NT2/D1 (cell line): ENCODE measurements at regions not wholly inside any gene's neighbourhood (a gene's known extent, or its start where the extent isn't known, plus 50 kb on each side); places are given as distances from the start of the nearest gene placed in this dataset.

Source experiments
- DNase-seq: peaks from one replicate; pipeline ENCODE4 v3.0.0-alpha.2; 2011; ENCODE audit warnings: low read depth, low spot score
- H3K27me3 ChIP-seq: 2 replicates; pipeline ENCODE4 v1.6.0; 2011; ENCODE audit warnings: mild to moderate bottlenecking; ENCODE audit not compliant: insufficient read length, insufficient read depth
- H3K36me3 ChIP-seq: 2 replicates; pipeline ENCODE4 v1.6.1; 2011; ENCODE audit warnings: mild to moderate bottlenecking, low read length, mixed read lengths; ENCODE audit not compliant: insufficient read depth, insufficient read length
- H3K4me1 ChIP-seq: 2 replicates; pipeline ENCODE4 v1.5.1; 2011; ENCODE audit not compliant: insufficient read depth, insufficient read length
- H3K4me3 ChIP-seq: 2 replicates; pipeline ENCODE4 v1.5.1; 2011; ENCODE audit warnings: low read depth; ENCODE audit not compliant: insufficient read length
- H3K9ac ChIP-seq: 2 replicates; pipeline ENCODE4 v1.6.0; 2011; ENCODE audit warnings: low read depth; ENCODE audit not compliant: insufficient read length
- H3K9me3 ChIP-seq: 2 replicates; pipeline ENCODE4 v1.5.1; 2011; ENCODE audit warnings: mild to moderate bottlenecking, low read length; ENCODE audit not compliant: insufficient read depth
- SUZ12 ChIP-seq: IDR thresholded peaks from 2 replicates; pipeline ENCODE4 v1.6.1; 2011; ENCODE audit not compliant: insufficient read length, insufficient read depth; ENCODE audit errors: extremely low read depth
- YY1 ChIP-seq: IDR thresholded peaks from 2 replicates; pipeline ENCODE4 v1.6.1; 2011; ENCODE audit not compliant: insufficient read length, insufficient read depth
- ZNF274 ChIP-seq: IDR thresholded peaks from 2 replicates; pipeline ENCODE4 v1.6.1; 2011; ENCODE audit warnings: mild to moderate bottlenecking, low read depth, low read length

DNA sequence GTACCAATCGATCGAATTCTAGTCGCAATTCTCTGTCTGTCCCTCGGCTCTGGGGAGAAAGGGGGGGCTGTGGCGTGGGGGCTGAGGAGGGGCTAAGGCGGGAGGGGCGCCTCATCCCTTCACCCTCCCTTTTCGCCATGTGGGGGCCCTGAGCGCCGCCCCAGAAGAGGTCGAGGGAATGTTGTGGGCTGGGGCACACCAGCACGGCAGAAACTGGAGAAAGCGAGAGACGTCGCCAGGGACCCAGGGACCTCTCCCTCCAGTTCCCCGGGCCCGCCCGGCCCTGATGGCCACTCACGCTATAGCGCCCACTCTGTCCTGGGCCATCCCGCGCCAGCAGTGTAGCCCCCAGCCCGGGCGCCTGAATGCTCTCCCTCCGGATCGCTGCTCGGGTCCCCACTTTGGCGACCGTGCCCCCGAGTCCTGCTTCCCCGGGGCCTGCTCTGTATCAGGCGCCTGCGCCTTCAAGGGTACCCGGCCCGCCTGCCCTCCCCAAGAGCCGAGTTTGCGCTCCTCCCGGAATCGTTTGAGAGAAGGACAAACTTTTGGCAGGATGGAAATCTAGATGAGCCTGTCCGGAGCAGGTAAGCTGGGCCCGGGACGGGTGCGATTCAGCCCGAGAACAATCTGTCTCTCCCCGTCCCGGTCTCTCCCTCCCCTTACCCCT lies 62.6 kb downstream of the SMUG1 start:
- DNase-seq, result no peak

DNA sequence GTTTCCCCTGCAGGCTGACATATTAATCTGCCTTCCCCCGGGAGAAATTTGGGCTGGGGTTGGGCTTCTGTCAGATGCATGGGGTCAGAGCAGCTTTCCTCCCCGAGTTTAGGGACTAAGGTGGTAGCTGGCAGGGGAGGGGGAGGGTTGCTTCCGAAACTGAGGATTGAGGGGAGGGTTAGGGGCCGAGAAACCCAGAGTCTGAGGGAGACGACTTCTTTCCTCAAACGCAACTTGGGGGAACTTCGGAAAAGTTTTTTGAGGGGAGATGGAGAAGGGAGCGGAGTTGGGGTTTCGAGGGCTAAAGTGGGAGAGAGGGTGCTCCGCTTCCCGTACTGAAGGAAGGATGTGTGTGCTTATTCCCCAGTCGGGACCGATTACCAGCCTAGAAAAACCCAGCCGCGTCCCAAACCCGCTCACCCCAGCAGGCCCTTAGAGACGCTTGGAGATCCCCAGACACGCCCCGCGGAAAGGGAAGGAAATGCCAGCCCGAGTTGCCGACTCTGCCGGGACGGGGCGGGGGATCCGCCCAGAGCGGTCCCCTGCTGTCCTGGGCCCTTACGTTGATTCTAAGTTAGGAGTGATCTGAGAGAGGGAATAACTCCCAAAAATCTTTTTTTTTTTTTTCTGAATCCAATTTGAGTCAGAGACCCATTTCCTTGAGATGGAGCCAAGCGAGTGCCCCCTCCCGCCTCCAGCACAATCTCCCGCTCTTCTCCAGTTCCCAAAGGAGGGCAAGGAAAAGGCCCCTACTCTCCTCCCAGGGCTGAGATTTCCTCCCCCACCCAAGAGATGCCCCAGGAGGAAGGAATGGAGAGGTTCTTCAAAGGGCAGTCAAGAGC lies 61.9 kb downstream of the SMUG1 start:
- Histone ChIP-seq H3K9me3 (no peaks in the 10 kb centered on the region), H3K4me3 (peak overlapping the region; percentile 71), H3K4me1 (peaks cover 15% of the 10 kb centered on the region), H3K9ac (peak overlapping the region; percentile 67), H3K36me3 (no peaks in the 10 kb centered on the region), H3K27me3 (peaks cover 84% of the 10 kb centered on the region)
- TF ChIP-seq SUZ12, result no peak
- TF ChIP-seq ZNF274, result no peak
- TF ChIP-seq YY1, result no peak
- no peak for DNase-seq

More for the DNA sequence above, 62.6 kb downstream of the SMUG1 start:
- Histone ChIP-seq H3K4me3 (peak overlapping the region; percentile 71), H3K27me3 (peaks cover 90% of the 10 kb centered on the region), H3K9me3 (no peaks in the 10 kb centered on the region), H3K9ac (peak overlapping the region; percentile 67), H3K4me1 (peaks cover 14% of the 10 kb centered on the region), H3K36me3 (no peaks in the 10 kb centered on the region)
- no peak for TF ChIP-seq SUZ12
- TF ChIP-seq ZNF274, result no peak
- TF ChIP-seq YY1, result no peak

DNA sequence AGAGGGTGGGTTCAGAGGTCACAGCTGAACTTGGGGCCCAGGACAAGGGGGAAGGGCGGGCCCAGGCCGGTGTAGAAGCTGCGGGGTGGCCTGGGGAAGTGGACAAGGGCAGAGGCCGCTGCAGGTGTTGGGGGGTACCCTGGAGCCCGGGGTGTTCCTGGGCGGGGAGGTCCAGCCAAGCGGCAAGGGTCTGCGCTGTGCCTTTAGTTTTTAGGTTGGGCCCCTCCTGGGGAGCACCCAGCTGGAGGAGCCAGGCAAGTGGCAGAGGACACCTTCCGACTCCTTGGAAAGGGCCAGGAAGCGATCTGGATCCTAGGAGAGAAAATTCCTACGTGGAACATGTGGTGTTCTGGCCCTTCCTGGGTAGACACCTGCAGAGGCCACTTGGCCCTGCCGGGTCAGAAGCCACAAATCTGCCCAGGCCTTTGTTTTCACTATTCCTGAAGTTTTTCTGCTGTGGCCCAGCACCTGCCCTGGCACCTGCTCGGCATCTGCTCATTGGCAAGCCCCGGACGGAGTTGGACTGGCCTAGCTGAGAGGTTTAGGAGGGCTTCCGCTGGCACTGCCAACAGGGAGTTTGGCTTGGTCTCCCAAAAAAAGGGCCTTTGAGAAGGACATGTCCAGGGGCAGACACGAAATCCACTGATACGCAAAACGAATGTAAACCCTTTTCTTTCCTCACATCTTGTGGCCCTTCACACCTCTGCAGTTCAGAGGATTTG lies 61.1 kb downstream of the SMUG1 start:
- no peaks in the 10 kb centered on the region for H3K36me3 ChIP-seq
- no peak for DNase-seq
- TF ChIP-seq SUZ12, result no peak
- no peak for TF ChIP-seq ZNF274
- no peak for TF ChIP-seq YY1
- peaks cover 77% of the 10 kb centered on the region for H3K27me3 ChIP-seq
- no peak overlapping the region for H3K4me3 ChIP-seq
- H3K9ac ChIP-seq, result no peak overlapping the region
- H3K4me1 ChIP-seq, result peaks cover 18% of the 10 kb centered on the region
- no peaks in the 10 kb centered on the region for H3K9me3 ChIP-seq

DNA sequence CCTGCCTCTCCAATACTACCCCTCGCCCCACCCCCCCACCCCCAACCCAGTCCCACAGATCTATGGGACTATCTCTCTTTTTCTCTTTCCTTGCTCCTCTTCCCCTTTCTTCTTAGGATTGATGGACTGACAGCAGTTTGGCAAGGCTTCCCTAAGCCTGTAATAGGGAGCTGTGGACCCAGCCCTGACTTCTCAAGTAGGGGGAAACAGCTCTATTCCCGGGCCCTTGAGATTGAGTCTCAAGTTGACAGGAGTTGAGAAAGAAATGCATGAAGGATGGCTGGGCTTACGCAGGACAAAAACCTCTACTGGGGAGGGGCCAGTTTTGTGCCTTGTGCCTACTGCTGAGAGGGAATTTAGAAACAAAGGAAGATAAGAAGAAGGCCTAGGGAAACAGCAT lies 60.4 kb downstream of the SMUG1 start:
- peaks cover 75% of the 10 kb centered on the region for H3K27me3 ChIP-seq
- peak; percentile 40 for DNase-seq

DNA sequence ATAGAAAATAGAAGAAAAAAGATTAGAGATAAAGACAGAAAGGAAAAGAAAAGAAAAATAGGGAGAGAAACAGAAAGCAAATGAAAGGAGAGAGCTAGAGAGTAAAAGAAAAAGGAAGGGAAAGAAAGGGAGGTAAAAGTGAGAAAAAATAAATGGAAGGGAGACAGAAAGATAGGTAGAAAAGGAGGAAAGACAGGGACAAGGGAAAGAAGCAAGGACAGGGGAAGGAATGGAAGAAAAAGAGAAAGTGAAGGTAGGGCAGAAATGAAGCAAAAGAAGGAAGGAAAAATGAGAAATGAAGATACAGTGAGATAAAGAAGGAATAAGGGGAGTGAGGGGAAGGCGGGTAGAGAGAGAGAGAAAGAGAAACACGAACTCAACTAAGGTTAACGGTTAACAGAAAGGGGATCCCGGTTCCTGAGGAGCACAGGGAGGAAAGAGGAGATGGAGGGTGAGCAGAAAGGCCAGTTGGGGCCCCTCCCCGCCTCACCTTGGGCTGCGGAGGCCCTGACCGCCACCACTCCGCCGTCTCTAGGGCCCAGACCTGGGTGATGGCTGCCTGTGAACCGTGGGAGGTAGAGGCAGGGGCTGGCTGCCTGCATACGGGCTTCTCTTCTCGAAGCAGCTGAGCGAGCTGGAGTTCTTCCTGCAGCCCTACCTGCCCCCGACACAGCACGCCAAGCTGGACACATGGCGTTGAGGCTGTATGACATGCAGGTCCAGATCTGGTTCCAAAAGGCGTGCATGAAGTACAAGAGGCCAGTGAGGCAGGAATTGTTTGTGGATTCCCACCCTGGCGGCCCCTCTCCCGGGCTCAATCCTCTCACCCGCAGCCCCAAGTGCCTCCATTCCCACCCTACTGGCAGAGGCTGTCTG lies 59.5 kb downstream of the SMUG1 start:
- DNase-seq, result no peak
- TF ChIP-seq ZNF274 (no peak), YY1 (no peak), SUZ12 (no peak)
- Histone ChIP-seq H3K4me1 (peaks cover 18% of the 10 kb centered on the region), H3K36me3 (no peaks in the 10 kb centered on the region), H3K9ac (no peak overlapping the region), H3K4me3 (no peak overlapping the region), H3K9me3 (no peaks in the 10 kb centered on the region), H3K27me3 (peaks cover 72% of the 10 kb centered on the region)

More for the DNA sequence above, 60.4 kb downstream of the SMUG1 start:
- Histone ChIP-seq H3K4me3 (no peak overlapping the region), H3K36me3 (no peaks in the 10 kb centered on the region), H3K9me3 (no peaks in the 10 kb centered on the region), H3K9ac (no peak overlapping the region), H3K4me1 (peaks cover 18% of the 10 kb centered on the region)
- TF ChIP-seq ZNF274 (no peak), YY1 (no peak), SUZ12 (no peak)
